IMR-90 (cell line): ENCODE measurements at regions not wholly inside any gene's neighbourhood (a gene's known extent, or its start where the extent isn't known, plus 50 kb on each side); places are given as distances from the start of the nearest gene placed in this dataset.

Experiments
- ATAC-seq: fragments of 200-7000 bp; cut with Tn5 transposase; 2 replicates; pipeline ENCODE4 v1.9.1; 2020; ENCODE audit warnings: low read depth, mild to moderate bottlenecking, moderate library complexity
- BruUV-seq: library from RNA; stranded (reverse); fragments of 400-500 nt; replicated peaks from 2 replicates; lab custom pipeline; 2021; lab: Mats Ljungman, UMichigan
- CTCF ChIA-PET: fragments of 300-600 bp; formaldehyde crosslinking; extraction: SDS; loops from one replicate; lab custom pipeline; 2021; ENCODE audit warnings: antibody characterized with exemption; lab: Yijun Ruan, JAX
- POLR2A ChIA-PET: fragments of 300-600 bp; sonication (Branson Sonifier 250); formaldehyde crosslinking; loops from one replicate; lab custom pipeline; 2022; ENCODE audit warnings: antibody characterized with exemption; ENCODE audit not compliant: unreplicated experiment; lab: Charles Lee
- DNase-seq: peaks from one replicate; pipeline ENCODE4 v3.0.0; 2013
- H2AFZ ChIP-seq: replicated peaks from 2 replicates; pipeline ENCODE3; 2013; ENCODE audit warnings: low read length, mild to moderate bottlenecking; ENCODE audit not compliant: poor library complexity
- H2AK5ac ChIP-seq: 2 replicates; pipeline ENCODE4 v1.6.1; 2013; ENCODE audit warnings: low read depth, low read length, inconsistent platforms
- H2AK9ac ChIP-seq: replicated peaks from 2 replicates; pipeline ENCODE3; 2013; ENCODE audit warnings: mild to moderate bottlenecking, low read depth, low read length, moderate library complexity; ENCODE audit not compliant: poor library complexity
- H2BK120ac ChIP-seq: 2 replicates; pipeline ENCODE4 v1.6.1; 2013; ENCODE audit warnings: low read depth, low read length, inconsistent platforms
- H2BK15ac ChIP-seq: 3 replicates; pipeline ENCODE4 v1.6.1; 2013; ENCODE audit warnings: low read depth, low read length, inconsistent platforms
- H2BK20ac ChIP-seq: 2 replicates; pipeline ENCODE4 v1.6.1; 2013; ENCODE audit warnings: low read depth, mild to moderate bottlenecking, inconsistent platforms, low read length, moderate library complexity
- H2BK5ac ChIP-seq: 2 replicates; pipeline ENCODE4 v1.6.1; 2013; ENCODE audit warnings: mild to moderate bottlenecking, low read depth, low read length, inconsistent platforms; ENCODE audit not compliant: poor library complexity, severe bottlenecking
- H3K14ac ChIP-seq: replicated peaks from 2 replicates; pipeline ENCODE4 v1.6.1; 2013; ENCODE audit warnings: low read depth, low read length, inconsistent platforms
- H3K18ac ChIP-seq: 2 replicates; pipeline ENCODE4 v1.6.1; 2013; ENCODE audit warnings: low read depth, low read length, control low read depth
- H3K23ac ChIP-seq: 2 replicates; pipeline ENCODE4 v1.6.1; 2013; ENCODE audit warnings: low read depth, low read length, inconsistent platforms
- H3K27ac ChIP-seq: 2 replicates; pipeline ENCODE4 v1.5.1; 2013; ENCODE audit warnings: mild to moderate bottlenecking, control low read depth, low read length; ENCODE audit not compliant: insufficient read depth
- H3K27me3 ChIP-seq: 2 replicates; pipeline ENCODE4 v1.6.1; 2013; ENCODE audit warnings: low read length; ENCODE audit not compliant: control insufficient read depth, insufficient read depth
- H3K36me3 ChIP-seq: 2 replicates; pipeline ENCODE4 v1.6.1; 2013; ENCODE audit warnings: low read length, mixed read lengths; ENCODE audit not compliant: control insufficient read depth, insufficient read depth
- H3K4ac ChIP-seq: 2 replicates; pipeline ENCODE4 v1.6.1; 2013; ENCODE audit warnings: low read depth, low read length, inconsistent platforms
- H3K4me1 ChIP-seq: 2 replicates; pipeline ENCODE4 v1.6.1; 2013; ENCODE audit warnings: low read length, mixed read lengths; ENCODE audit not compliant: control insufficient read depth, insufficient read depth
- H3K4me2 ChIP-seq: 2 replicates; pipeline ENCODE4 v1.6.1; 2013; ENCODE audit warnings: low read depth, mild to moderate bottlenecking, control low read depth, low read length, moderate library complexity
- H3K4me3 ChIP-seq: 2 replicates; pipeline ENCODE4 v1.5.1; 2013; ENCODE audit warnings: low read depth, mild to moderate bottlenecking, control low read depth, low read length, moderate library complexity; ENCODE audit not compliant: insufficient read depth
- H3K56ac ChIP-seq: 2 replicates; pipeline ENCODE4 v1.6.1; 2013; ENCODE audit warnings: low read length, inconsistent platforms; ENCODE audit not compliant: insufficient read depth; ENCODE audit errors: extremely low read depth
- H3K79me1 ChIP-seq, 2 experiments: 2 replicates each; pipeline ENCODE4 v1.6.1; 2013; ENCODE audit warnings: low read length in 2 of 2, inconsistent platforms in 1 of 2, low read depth in 1 of 2
- H3K9ac ChIP-seq: 2 replicates; pipeline ENCODE4 v1.6.1; 2013; ENCODE audit warnings: low read depth, low read length, control low read depth
- H3K9me1 ChIP-seq: 2 replicates; pipeline ENCODE4 v1.6.1; 2013; ENCODE audit warnings: low read length, inconsistent platforms; ENCODE audit not compliant: insufficient read depth
- H3K9me3 ChIP-seq: 2 replicates; pipeline ENCODE4 v1.6.1; 2013; ENCODE audit warnings: low read length; ENCODE audit not compliant: control insufficient read depth, insufficient read depth
- H4K20me1 ChIP-seq: 2 replicates; pipeline ENCODE4 v1.6.1; 2013; ENCODE audit warnings: low read length, inconsistent platforms; ENCODE audit not compliant: insufficient read depth
- H4K5ac ChIP-seq: 2 replicates; pipeline ENCODE4 v1.6.1; 2013; ENCODE audit warnings: mild to moderate bottlenecking, low read depth, low read length, control low read depth
- H4K8ac ChIP-seq, 2 experiments: 2 replicates each; pipeline ENCODE4 v1.6.1; 2013; ENCODE audit warnings: low read depth in 2 of 2, low read length in 2 of 2, control low read depth in 1 of 2, inconsistent platforms in 1 of 2
- H4K91ac ChIP-seq: 2 replicates; pipeline ENCODE4 v1.6.1; 2013; ENCODE audit warnings: low read depth, low read length, inconsistent platforms; ENCODE audit not compliant: insufficient read depth
- CHD1 ChIP-seq: IDR thresholded peaks from 2 replicates; pipeline ENCODE4 v1.6.1; 2012; ENCODE audit warnings: low read depth, low read length, improper control_type of control experiment
- MAZ ChIP-seq: IDR thresholded peaks from 2 replicates; pipeline ENCODE4 v1.6.1; 2012; ENCODE audit warnings: low read depth, mild to moderate bottlenecking, low read length, improper control_type of control experiment, moderate library complexity, borderline replicate concordance
- NFE2L2 ChIP-seq: fragments of 150-350 bp; IDR thresholded peaks from 2 replicates; pipeline ENCODE4 v1.6.1; 2016; ENCODE audit warnings: low read depth, mild to moderate bottlenecking, low read length
- RFX5 ChIP-seq: IDR thresholded peaks from 2 replicates; pipeline ENCODE4 v1.8.0; 2012; ENCODE audit warnings: low read depth, mild to moderate bottlenecking, low read length, moderate library complexity
- dilution Hi-C: fragments of 300-500 bp; cut with HindIII; formaldehyde crosslinking; loops from one replicate; pipeline ENCODE4 v1.14.3; 2018; ENCODE audit warnings: low sequenced_read_pairs; ENCODE audit not compliant: unreplicated experiment
- in situ Hi-C: fragments of 300-500 bp; cut with MboI; formaldehyde crosslinking; loops from 3 replicates; pipeline ENCODE4 v1.14.3; 2019; ENCODE audit warnings: low sequenced_read_pairs, inconsistent platforms, mixed read lengths
- intact Hi-C: fragments of 100-400 bp; cut with micrococcal nuclease; formaldehyde crosslinking; loops from 2 replicates; pipeline ENCODE4 v1.10.0; 2022

DNA sequence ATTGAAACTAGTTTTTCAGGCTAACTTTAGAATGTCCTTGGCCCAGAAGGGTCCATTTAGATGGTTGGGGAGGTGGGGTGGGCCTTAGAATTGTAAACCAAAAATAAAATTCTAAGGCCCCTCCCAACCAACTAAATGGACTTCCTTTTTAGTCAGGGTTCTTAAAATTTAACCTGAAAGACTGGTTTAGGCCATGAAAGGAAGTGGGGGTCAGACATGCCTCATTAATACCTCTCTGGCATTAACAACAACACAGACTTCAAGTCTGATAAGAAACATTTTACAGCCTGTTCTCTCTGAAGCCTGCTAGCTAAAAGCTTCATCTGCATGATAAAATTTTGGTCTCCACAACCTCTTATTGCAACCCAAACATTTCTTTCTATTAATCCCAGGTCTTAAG lies 65.5 kb upstream of the TNC start:
- no peak overlapping the region for H4K91ac ChIP-seq
- no peak overlapping the region for H3K23ac ChIP-seq
- in situ Hi-C loops (no loop called here), intact Hi-C loops (no loop called here), dilution Hi-C loops (no loop called here)
- no peak overlapping the region for H2BK5ac ChIP-seq
- H3K4me2 ChIP-seq, result no peak overlapping the region
- ATAC-seq, result no peak
- no peak overlapping the region for H2AK5ac ChIP-seq
- no peaks in the 10 kb centered on the region for H3K4me1 ChIP-seq
- no peaks in the 10 kb centered on the region for H3K27me3 ChIP-seq
- H3K36me3 ChIP-seq, result no peaks in the 10 kb centered on the region
- no peak overlapping the region for H2BK120ac ChIP-seq
- H3K9me1 ChIP-seq, result no peaks in the 10 kb centered on the region
- BruUV-seq, result no TSS peak
- no peaks in the 10 kb centered on the region for H3K9me3 ChIP-seq
- H3K56ac ChIP-seq, result no peak overlapping the region
- no peak overlapping the region for H3K27ac ChIP-seq
- H3K4ac ChIP-seq, result no peak overlapping the region
- no peak overlapping the region for H2BK20ac ChIP-seq
- POLR2A ChIA-PET, result no interaction called here
- no peak overlapping the region for H2AK9ac ChIP-seq
- H3K4me3 ChIP-seq, result no peak overlapping the region
- TF ChIP-seq RFX5, result no peak
- TF ChIP-seq MAZ, result no peak
- TF ChIP-seq NFE2L2, result no peak
- no peak for TF ChIP-seq CHD1
- no peaks in the 10 kb centered on the region for H3K79me1 ChIP-seq
- no peak overlapping the region for H2BK15ac ChIP-seq
- H4K20me1 ChIP-seq, result no peaks in the 10 kb centered on the region
- H3K14ac ChIP-seq, result no peak overlapping the region
- H3K18ac ChIP-seq, result no peak overlapping the region
- H4K5ac ChIP-seq, result no peak overlapping the region
- CTCF ChIA-PET, result interaction anchor here (0.7 kb wide), 1 partner anchor 47 kb away, joined by 4 read pairs; no protein-coding TSS in a partner anchor
- DNase-seq, result no peak
- H4K8ac ChIP-seq, result no peak overlapping the region
- H3K9ac ChIP-seq, result no peak overlapping the region
- no peak overlapping the region for H2AFZ ChIP-seq
